ENCODE measurements at regions not wholly inside any gene's neighbourhood (a gene's known extent, or its start where the extent isn't known, plus 50 kb on each side); places are given as distances from the start of the nearest gene placed in this dataset.
"Not testable (repeated sequence)": the region's sequence is repeated elsewhere in the genome, so short reads cannot be mapped to it uniquely, and the experiment has no call there.

- DNase-seq (ENCODE audit: low read depth): no peak
Measured at GRCh38 chr15:95078003-95078402, 846.6 kb downstream of the MCTP2 start.

GRCh38 chr15:95080228-95080627 lies 848.9 kb downstream of the MCTP2 start:
- not testable (repeated sequence) for DNase-seq (ENCODE audit: low read depth)

GRCh38 chr15:95085056-95085455 lies 853.7 kb downstream of the MCTP2 start:
- no peak for DNase-seq (ENCODE audit: low read depth)

GRCh38 chr15:95086531-95087252 lies 855.3 kb downstream of the MCTP2 start:
- peak; percentile 60 for DNase-seq (ENCODE audit: low read depth)

- DNase-seq (ENCODE audit: low read depth): no peak
Measured at GRCh38 chr15:95087253-95087609, 855.9 kb downstream of the MCTP2 start.

- DNase-seq (ENCODE audit: low read depth): no peak
Measured at GRCh38 chr15:95091444-95091843, 860.1 kb downstream of the MCTP2 start.

GRCh38 chr15:95095250-95095649 lies 863.9 kb downstream of the MCTP2 start:
- no peak for DNase-seq (ENCODE audit: low read depth)

- no peak for DNase-seq (ENCODE audit: low read depth)
Measured at GRCh38 chr15:95096651-95097050, 865.3 kb downstream of the MCTP2 start.

- no peak for DNase-seq (ENCODE audit: low read depth)
Measured at GRCh38 chr15:95097361-95097760, 866.0 kb downstream of the MCTP2 start.

GRCh38 chr15:95105229-95105628 lies 873.9 kb downstream of the MCTP2 start:
- DNase-seq (ENCODE audit: low read depth): peak; percentile 8

GRCh38 chr15:95106801-95107200 lies 875.4 kb downstream of the MCTP2 start:
- DNase-seq (ENCODE audit: low read depth): no peak

- no peak for DNase-seq (ENCODE audit: low read depth)
Measured at GRCh38 chr15:95108673-95109072, 877.3 kb downstream of the MCTP2 start.

GRCh38 chr15:95111969-95112368 lies 880.6 kb downstream of the MCTP2 start:
- no peak for DNase-seq (ENCODE audit: low read depth)

- DNase-seq (ENCODE audit: low read depth): no peak
Measured at GRCh38 chr15:95113041-95113440, 881.7 kb downstream of the MCTP2 start.

GRCh38 chr15:95119041-95119610 lies 887.8 kb downstream of the MCTP2 start:
- DNase-seq (ENCODE audit: low read depth): no peak

- DNase-seq (ENCODE audit: low read depth): no peak
Measured at GRCh38 chr15:95120595-95120994, 889.2 kb downstream of the MCTP2 start.

- no peak for DNase-seq (ENCODE audit: low read depth)
Measured at GRCh38 chr15:95121191-95121590, 889.8 kb downstream of the MCTP2 start.

- DNase-seq (ENCODE audit: low read depth): no peak
Measured at GRCh38 chr15:95125803-95126202, 894.4 kb downstream of the MCTP2 start.

GRCh38 chr15:95127356-95127755 lies 896.0 kb downstream of the MCTP2 start:
- no peak for DNase-seq (ENCODE audit: low read depth)

- DNase-seq (ENCODE audit: low read depth): peak; percentile 26
Measured at GRCh38 chr15:95129574-95129973, 898.2 kb downstream of the MCTP2 start.

GRCh38 chr15:95131131-95131556 lies 899.8 kb downstream of the MCTP2 start:
- DNase-seq (ENCODE audit: low read depth): no peak

GRCh38 chr15:95132774-95133173 lies 901.4 kb downstream of the MCTP2 start:
- DNase-seq (ENCODE audit: low read depth): peak; percentile 53

GRCh38 chr15:95134431-95135110 lies 903.2 kb downstream of the MCTP2 start:
- peak; percentile 13 for DNase-seq (ENCODE audit: low read depth)

Measured in RPMI7951 (cell line).